HG03175 (cell line): ENCODE measurements at regions not wholly inside any gene's neighbourhood (a gene's known extent, or its start where the extent isn't known, plus 50 kb on each side); places are given as distances from the start of the nearest gene placed in this dataset.

ENCODE experiments used
- ATAC-seq: cut with Tn5 transposase; IDR thresholded peaks from one replicate; pipeline ENCODE4 v1.9.1; 2021; ENCODE audit warnings: mild to moderate bottlenecking, moderate library complexity; ENCODE audit not compliant: unreplicated experiment

- ATAC-seq: no peak
These were observed 97.3 kb upstream of the ROPN1 start for GRCh38 chr3:124089214-124089613.

- no peak for ATAC-seq
These were observed 99.8 kb upstream of the ROPN1 start for GRCh38 chr3:124091716-124092115.

GRCh38 chr3:124092811-124093210 lies 100.9 kb upstream of the ROPN1 start:
- no peak for ATAC-seq

- ATAC-seq: no peak
These were observed 102.6 kb upstream of the ROPN1 start for GRCh38 chr3:124094496-124094895.

GRCh38 chr3:124097362-124098131 lies 105.6 kb upstream of the ROPN1 start:
- no peak for ATAC-seq

GRCh38 chr3:124101643-124102042 lies 109.7 kb upstream of the ROPN1 start:
- ATAC-seq: no peak

GRCh38 chr3:124107104-124107890 lies 115.4 kb upstream of the ROPN1 start:
- ATAC-seq: no peak

GRCh38 chr3:124108446-124108845 lies 116.5 kb upstream of the ROPN1 start:
- no peak for ATAC-seq

GRCh38 chr3:124113485-124113884 lies 121.6 kb upstream of the ROPN1 start:
- ATAC-seq: no peak

GRCh38 chr3:124115279-124115678 lies 123.4 kb upstream of the ROPN1 start:
- ATAC-seq: no peak

- no peak for ATAC-seq
These were observed 124.0 kb upstream of the ROPN1 start for GRCh38 chr3:124115956-124116355.

- ATAC-seq: no peak
These were observed 125.0 kb upstream of the ROPN1 start for GRCh38 chr3:124116906-124117305.

GRCh38 chr3:124117486-124117885 lies 125.6 kb upstream of the ROPN1 start:
- ATAC-seq: no peak

GRCh38 chr3:124118397-124118796 lies 126.5 kb upstream of the ROPN1 start:
- ATAC-seq: no peak

GRCh38 chr3:124119056-124119716 lies 127.3 kb upstream of the ROPN1 start:
- ATAC-seq: no peak

- ATAC-seq: no peak
These were observed 129.7 kb upstream of the ROPN1 start for GRCh38 chr3:124121379-124122312.

- no peak for ATAC-seq
These were observed 133.4 kb upstream of the ROPN1 start for GRCh38 chr3:124125315-124125714.

GRCh38 chr3:124126436-124127023 lies 134.6 kb upstream of the ROPN1 start:
- ATAC-seq: no peak

- no peak for ATAC-seq
These were observed 139.2 kb upstream of the ROPN1 start for GRCh38 chr3:124131158-124131557.

- no peak for ATAC-seq
These were observed 139.7 kb upstream of the ROPN1 start for GRCh38 chr3:124131580-124131979.
